ENCODE measurements at regions not wholly inside any gene's neighbourhood (a gene's known extent, or its start where the extent isn't known, plus 50 kb on each side); places are given as distances from the start of the nearest gene placed in this dataset.

DNA sequence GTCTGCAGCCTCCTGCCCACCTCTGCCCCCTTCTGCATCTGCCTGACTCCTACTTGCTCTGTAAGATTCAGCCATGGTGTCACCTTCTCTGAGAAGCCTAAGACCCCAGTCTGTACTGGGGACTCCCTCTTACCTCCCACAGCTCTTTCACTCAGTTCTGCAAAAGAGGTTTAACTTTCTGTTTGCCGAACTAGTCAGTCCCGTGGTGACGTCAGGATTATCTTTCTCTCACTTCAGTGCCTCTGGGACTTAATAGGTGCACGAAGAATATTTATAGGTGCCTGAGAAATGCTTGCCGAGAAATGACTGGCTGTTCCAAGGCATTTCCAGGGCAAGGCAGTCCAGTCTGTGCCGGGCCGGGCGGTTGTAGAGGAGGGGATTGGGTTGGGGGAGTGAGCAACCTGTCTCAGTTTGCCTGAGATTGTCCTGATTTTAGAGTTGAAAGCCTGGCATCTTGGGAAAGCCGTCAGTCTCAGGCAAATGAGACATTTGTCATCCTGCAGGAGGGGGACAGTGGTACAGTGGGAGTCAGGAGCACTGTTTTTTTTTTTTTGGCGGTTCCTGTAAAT is 227.5 kb upstream of the NPVF start:
- TF ChIP-seq EZH2 (IDR thresholded peaks at IDR 0.05; ENCODE audit: borderline replicate concordance, insufficient read depth, low read depth, low read length, poor library complexity, severe bottlenecking), result no peak
- TF ChIP-seq, protein P1, sequence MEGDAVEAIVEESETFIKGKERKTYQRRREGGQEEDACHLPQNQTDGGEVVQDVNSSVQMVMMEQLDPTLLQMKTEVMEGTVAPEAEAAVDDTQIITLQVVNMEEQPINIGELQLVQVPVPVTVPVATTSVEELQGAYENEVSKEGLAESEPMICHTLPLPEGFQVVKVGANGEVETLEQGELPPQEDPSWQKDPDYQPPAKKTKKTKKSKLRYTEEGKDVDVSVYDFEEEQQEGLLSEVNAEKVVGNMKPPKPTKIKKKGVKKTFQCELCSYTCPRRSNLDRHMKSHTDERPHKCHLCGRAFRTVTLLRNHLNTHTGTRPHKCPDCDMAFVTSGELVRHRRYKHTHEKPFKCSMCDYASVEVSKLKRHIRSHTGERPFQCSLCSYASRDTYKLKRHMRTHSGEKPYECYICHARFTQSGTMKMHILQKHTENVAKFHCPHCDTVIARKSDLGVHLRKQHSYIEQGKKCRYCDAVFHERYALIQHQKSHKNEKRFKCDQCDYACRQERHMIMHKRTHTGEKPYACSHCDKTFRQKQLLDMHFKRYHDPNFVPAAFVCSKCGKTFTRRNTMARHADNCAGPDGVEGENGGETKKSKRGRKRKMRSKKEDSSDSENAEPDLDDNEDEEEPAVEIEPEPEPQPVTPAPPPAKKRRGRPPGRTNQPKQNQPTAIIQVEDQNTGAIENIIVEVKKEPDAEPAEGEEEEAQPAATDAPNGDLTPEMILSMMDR (IDR thresholded peaks at IDR 0.05), result no peak
- H3K27ac ChIP-seq (ENCODE audit: low read length in 2 of 2), result no peak overlapping the region
- no peaks in the 10 kb centered on the region for H4K20me1 ChIP-seq (ENCODE audit: control insufficient read depth, insufficient read depth, low read length, poor library complexity, severe bottlenecking)
- ATAC-seq (ENCODE audit: low read depth), result no peak
- ChIA-PET CTCF (no interaction called here), POLR2A (no interaction called here)
- peaks cover 0 to 3% (median 0%) of the 10 kb centered on the region in 4 experiments for H3K27me3 ChIP-seq (replicated peaks in 1 of 4; ENCODE audit: control extremely low read depth in 1 of 4, control insufficient read depth in 3 of 4, insufficient read depth in 4 of 4, low read length in 3 of 4)
- Mint-ChIP-seq H3K4me1 (no peaks in the 10 kb centered on the region), H3K9me3 (ENCODE audit: insufficient read depth) (no peaks in the 10 kb centered on the region), H3K27ac (no peak overlapping the region), H3K4me3 (no peak overlapping the region), H3K27me3 (peaks cover 22% of the 10 kb centered on the region)
- no peaks in the 10 kb centered on the region for H3K4me1 ChIP-seq (ENCODE audit: control insufficient read depth in 2 of 2, insufficient read depth in 2 of 2, low read length in 2 of 2)
- no peaks in the 10 kb centered on the region for H3K9me3 ChIP-seq (ENCODE audit: control extremely low read depth in 1 of 3, control insufficient read depth in 2 of 3, insufficient read depth in 1 of 3, low read length in 2 of 3)
- no peak overlapping the region for H3K4me2 ChIP-seq (replicated peaks; ENCODE audit: low read depth, low read length, poor library complexity, severe bottlenecking)
- 92% methylated on average over 9 of the region's 10 CpGs for WGBS (ENCODE audit: insufficient coverage)
- intact Hi-C loops (cut with micrococcal nuclease), result no loop called here
- H3K36me3 ChIP-seq (replicated peaks in 1 of 2; ENCODE audit: control extremely low read depth in 1 of 2, control insufficient read depth in 1 of 2, extremely low read depth in 1 of 2, insufficient read depth in 2 of 2, low read length in 1 of 2), result no peaks in the 10 kb centered on the region
- no peak for DNase-seq
- no peaks in the 10 kb centered on the region for H3K79me2 ChIP-seq (ENCODE audit: control insufficient read depth, insufficient read depth, low read length)
- no peak overlapping the region for H3K9ac ChIP-seq (ENCODE audit: low read length)
- H2AFZ ChIP-seq (ENCODE audit: insufficient read depth, low read depth, low read length, poor library complexity, severe bottlenecking), result no peak overlapping the region
- H3K4me3 ChIP-seq (ENCODE audit: control extremely low read depth in 1 of 5, extremely low read depth in 1 of 5, insufficient read depth in 1 of 5, low read depth in 2 of 5, low read length in 4 of 5), result no peak overlapping the region

DNA sequence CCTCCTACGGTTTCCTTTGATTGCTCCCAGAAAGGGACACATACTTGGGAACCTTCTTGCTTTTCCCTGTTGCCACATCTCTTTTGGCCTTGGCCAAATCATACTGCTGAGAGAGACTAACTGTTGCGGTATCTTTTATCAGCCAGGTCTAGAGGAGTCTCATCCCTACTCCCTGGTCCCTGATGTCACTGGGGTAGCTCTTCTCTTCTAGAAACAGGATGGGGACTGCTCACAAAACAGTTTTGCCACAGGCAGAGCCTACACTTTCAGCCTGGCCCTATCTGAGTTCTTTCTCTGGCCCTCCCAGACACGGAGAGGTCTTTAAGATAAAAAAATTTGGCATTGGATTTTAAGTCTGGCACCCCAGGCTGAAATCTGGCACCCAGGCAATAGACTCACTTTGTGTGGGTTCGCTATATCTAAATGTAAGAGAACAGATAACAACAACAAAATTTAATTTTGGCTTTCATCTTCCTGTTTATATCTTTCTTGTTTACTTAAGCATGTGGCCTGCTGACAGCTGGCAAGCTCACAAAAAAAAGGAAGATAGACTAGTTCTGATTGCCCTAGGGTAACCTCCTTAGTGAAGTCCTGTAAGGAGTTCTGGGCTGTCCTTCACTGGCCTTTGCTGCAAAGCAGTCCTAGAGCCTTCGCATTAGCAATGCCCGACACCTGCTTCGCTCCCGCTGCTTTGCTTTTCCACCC is 228.3 kb upstream of the NPVF start:
- intact Hi-C loops (cut with micrococcal nuclease), result no loop called here
- DNase-seq (no peak), ATAC-seq (ENCODE audit: low read depth) (no peak)
- Histone ChIP-seq H3K9me3 (ENCODE audit: control extremely low read depth in 1 of 3, control insufficient read depth in 2 of 3, insufficient read depth in 1 of 3, low read length in 2 of 3) (no peaks in the 10 kb centered on the region), H4K20me1 (ENCODE audit: control insufficient read depth, insufficient read depth, low read length, poor library complexity, severe bottlenecking) (no peaks in the 10 kb centered on the region), H3K4me1 (ENCODE audit: control insufficient read depth in 2 of 2, insufficient read depth in 2 of 2, low read length in 2 of 2) (no peaks in the 10 kb centered on the region), H2AFZ (ENCODE audit: insufficient read depth, low read depth, low read length, poor library complexity, severe bottlenecking) (no peak overlapping the region), H3K4me3 (ENCODE audit: control extremely low read depth in 1 of 5, extremely low read depth in 1 of 5, insufficient read depth in 1 of 5, low read depth in 2 of 5, low read length in 4 of 5) (no peak overlapping the region), H3K27me3 (replicated peaks in 1 of 4; ENCODE audit: control extremely low read depth in 1 of 4, control insufficient read depth in 3 of 4, insufficient read depth in 4 of 4, low read length in 3 of 4) (peaks cover 0 to 4% (median 0%) of the 10 kb centered on the region in 4 experiments), H3K36me3 (replicated peaks in 1 of 2; ENCODE audit: control extremely low read depth in 1 of 2, control insufficient read depth in 1 of 2, extremely low read depth in 1 of 2, insufficient read depth in 2 of 2, low read length in 1 of 2) (no peaks in the 10 kb centered on the region), H3K27ac (ENCODE audit: low read length in 2 of 2) (no peak overlapping the region), H3K79me2 (ENCODE audit: control insufficient read depth, insufficient read depth, low read length) (no peaks in the 10 kb centered on the region), H3K4me2 (replicated peaks; ENCODE audit: low read depth, low read length, poor library complexity, severe bottlenecking) (no peak overlapping the region), H3K9ac (ENCODE audit: low read length) (no peak overlapping the region)
- POLR2A ChIA-PET, result no interaction called here
- no peak overlapping the region for H3K27ac Mint-ChIP-seq
- CTCF ChIA-PET, result no interaction called here
- no peak overlapping the region for H3K4me3 Mint-ChIP-seq
- TF ChIP-seq EZH2 (IDR thresholded peaks at IDR 0.05; ENCODE audit: borderline replicate concordance, insufficient read depth, low read depth, low read length, poor library complexity, severe bottlenecking), result no peak
- TF ChIP-seq, protein P1 (IDR thresholded peaks at IDR 0.05), result no peak
- WGBS (ENCODE audit: insufficient coverage), result 83% methylated on average over 2 of the region's 8 CpGs
- H3K27me3 Mint-ChIP-seq, result peaks cover 24% of the 10 kb centered on the region
- no peaks in the 10 kb centered on the region for H3K9me3 Mint-ChIP-seq (ENCODE audit: insufficient read depth)
- no peaks in the 10 kb centered on the region for H3K4me1 Mint-ChIP-seq
